ENCODE measurements at regions not wholly inside any gene's neighbourhood (a gene's known extent, or its start where the extent isn't known, plus 50 kb on each side); places are given as distances from the start of the nearest gene placed in this dataset.

DNA sequence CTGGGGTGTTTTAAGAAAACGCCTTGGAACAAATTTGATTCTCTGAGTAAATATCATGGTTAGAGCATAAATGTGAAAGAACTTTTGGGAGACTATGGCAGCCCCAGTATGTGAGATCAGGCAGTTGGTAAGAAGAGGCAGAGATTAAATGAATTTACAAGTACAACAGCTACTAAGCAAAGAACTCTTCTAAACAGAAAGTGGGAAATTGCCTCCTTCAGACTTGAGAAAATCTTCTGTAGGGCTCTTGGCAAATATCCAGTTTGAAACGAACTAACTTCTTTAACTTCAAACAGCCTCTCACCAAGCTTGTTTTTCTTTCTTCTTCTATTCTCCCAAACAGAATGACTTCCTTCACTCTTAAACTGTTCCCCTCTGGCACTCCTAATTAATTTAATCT, 337.7 kb downstream of the SIPA1L2 start:
- TF ChIP-seq EZH2 (IDR thresholded peaks at IDR 0.05; ENCODE audit: borderline replicate concordance, low read depth, low read length), result no peak
- no peak for TF ChIP-seq SMAD3 (CRISPR knock-in tag; conservative IDR thresholded peaks at IDR 0.05)
- TF ChIP-seq POLR2A (conservative IDR thresholded peaks at IDR 0.05), result no peak
- no peak for TF ChIP-seq ZNF224 (CRISPR knock-in tag; IDR thresholded peaks at IDR 0.05)
- TF ChIP-seq, protein P1, sequence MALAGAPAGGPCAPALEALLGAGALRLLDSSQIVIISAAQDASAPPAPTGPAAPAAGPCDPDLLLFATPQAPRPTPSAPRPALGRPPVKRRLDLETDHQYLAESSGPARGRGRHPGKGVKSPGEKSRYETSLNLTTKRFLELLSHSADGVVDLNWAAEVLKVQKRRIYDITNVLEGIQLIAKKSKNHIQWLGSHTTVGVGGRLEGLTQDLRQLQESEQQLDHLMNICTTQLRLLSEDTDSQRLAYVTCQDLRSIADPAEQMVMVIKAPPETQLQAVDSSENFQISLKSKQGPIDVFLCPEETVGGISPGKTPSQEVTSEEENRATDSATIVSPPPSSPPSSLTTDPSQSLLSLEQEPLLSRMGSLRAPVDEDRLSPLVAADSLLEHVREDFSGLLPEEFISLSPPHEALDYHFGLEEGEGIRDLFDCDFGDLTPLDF (CRISPR knock-in tag; IDR thresholded peaks at IDR 0.05), result no peak
- TF ChIP-seq, protein P2, sequence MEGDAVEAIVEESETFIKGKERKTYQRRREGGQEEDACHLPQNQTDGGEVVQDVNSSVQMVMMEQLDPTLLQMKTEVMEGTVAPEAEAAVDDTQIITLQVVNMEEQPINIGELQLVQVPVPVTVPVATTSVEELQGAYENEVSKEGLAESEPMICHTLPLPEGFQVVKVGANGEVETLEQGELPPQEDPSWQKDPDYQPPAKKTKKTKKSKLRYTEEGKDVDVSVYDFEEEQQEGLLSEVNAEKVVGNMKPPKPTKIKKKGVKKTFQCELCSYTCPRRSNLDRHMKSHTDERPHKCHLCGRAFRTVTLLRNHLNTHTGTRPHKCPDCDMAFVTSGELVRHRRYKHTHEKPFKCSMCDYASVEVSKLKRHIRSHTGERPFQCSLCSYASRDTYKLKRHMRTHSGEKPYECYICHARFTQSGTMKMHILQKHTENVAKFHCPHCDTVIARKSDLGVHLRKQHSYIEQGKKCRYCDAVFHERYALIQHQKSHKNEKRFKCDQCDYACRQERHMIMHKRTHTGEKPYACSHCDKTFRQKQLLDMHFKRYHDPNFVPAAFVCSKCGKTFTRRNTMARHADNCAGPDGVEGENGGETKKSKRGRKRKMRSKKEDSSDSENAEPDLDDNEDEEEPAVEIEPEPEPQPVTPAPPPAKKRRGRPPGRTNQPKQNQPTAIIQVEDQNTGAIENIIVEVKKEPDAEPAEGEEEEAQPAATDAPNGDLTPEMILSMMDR (IDR thresholded peaks at IDR 0.05 in 2 of 3, conservative IDR thresholded peaks at IDR 0.05 in 1 of 3; ENCODE audit: insufficient read depth in 2 of 3, low read depth in 1 of 3, low read length in 3 of 3), result no peak
- TF ChIP-seq ARHGAP35 (IDR thresholded peaks at IDR 0.05; ENCODE audit: partially characterized antibody), result no peak
- TF ChIP-seq CHD2 (IDR thresholded peaks at IDR 0.05; ENCODE audit: low read depth, low read length), result no peak

All from K562 (cell line).